ENCODE measurements at regions not wholly inside any gene's neighbourhood (a gene's known extent, or its start where the extent isn't known, plus 50 kb on each side); places are given as distances from the start of the nearest gene placed in this dataset.

GRCh38 chr13:103443604-103444003, 377.4 kb upstream of the SLC10A2 start:
- TF ChIP-seq EZH2 (IDR thresholded peaks at IDR 0.05; ENCODE audit: borderline replicate concordance, low read depth, low read length, severe bottlenecking) (no peak), CTCF (IDR thresholded peaks at IDR 0.05; ENCODE audit: borderline replicate concordance, extremely low read depth, low read length, poor library complexity, severe bottlenecking) (no peak)
